GM13977 (cell line): ENCODE measurements at regions not wholly inside any gene's neighbourhood (a gene's known extent, or its start where the extent isn't known, plus 50 kb on each side); places are given as distances from the start of the nearest gene placed in this dataset.
"Not testable (repeated sequence)": the region's sequence is repeated elsewhere in the genome, so short reads cannot be mapped to it uniquely, and the experiment has no call there.

Source experiments
- DNase-seq: peaks from one replicate; pipeline ENCODE4 v3.0.0; 2012; ENCODE audit warnings: low spot score
- CTCF ChIP-seq: IDR thresholded peaks from 2 replicates; pipeline ENCODE4 v1.5.1; 2012; ENCODE audit warnings: mild to moderate bottlenecking, control low read depth; ENCODE audit not compliant: insufficient read depth; ENCODE audit errors: extremely low read depth, missing control alignments
- in situ Hi-C: fragments of 300-500 bp; cut with MboI; formaldehyde crosslinking; loops from one replicate; pipeline ENCODE4 v1.12.0; 2022; ENCODE audit warnings: low sequenced_read_pairs, low pct_unique_long_range_greater_than_20kb, mixed read lengths, inconsistent platforms; ENCODE audit not compliant: unreplicated experiment

GRCh38 chr1:172837816-172838679 lies 179.1 kb downstream of the FASLG start:
- in situ Hi-C loops: no loop called here
- no peak for TF ChIP-seq CTCF
- DNase-seq: peak; percentile 9

- in situ Hi-C loops: no loop called here
- no peak for TF ChIP-seq CTCF
- no peak for DNase-seq
Measured at GRCh38 chr1:172838680-172839313, 179.9 kb downstream of the FASLG start.

GRCh38 chr1:172839639-172840038 lies 180.7 kb downstream of the FASLG start:
- DNase-seq, in situ Hi-C loops: not testable (repeated sequence)

- DNase-seq: no peak
- in situ Hi-C loops: no loop called here
- TF ChIP-seq CTCF: no peak
Measured at GRCh38 chr1:172843444-172843843, 184.5 kb downstream of the FASLG start.

GRCh38 chr1:172845371-172845770 lies 186.5 kb downstream of the FASLG start:
- no peak for TF ChIP-seq CTCF
- peak; percentile 20 for DNase-seq
- in situ Hi-C loops: no loop called here

- TF ChIP-seq CTCF: no peak
- in situ Hi-C loops: no loop called here
- DNase-seq: no peak
Measured at GRCh38 chr1:172845865-172846264, 187.0 kb downstream of the FASLG start.

GRCh38 chr1:172847814-172848213 lies 188.9 kb downstream of the FASLG start:
- in situ Hi-C loops, DNase-seq: not testable (repeated sequence)
